Testis (tissue), 2 donors: ENCODE measurements at regions not wholly inside any gene's neighbourhood (a gene's known extent, or its start where the extent isn't known, plus 50 kb on each side); places are given as distances from the start of the nearest gene placed in this dataset.

Experiments used
- DNase-seq: peaks from one replicate; pipeline ENCODE4 v3.0.0-alpha.2; 2019
- H3K27ac ChIP-seq, 2 donors: fragments of 200-600 bp; sonication (generic); one replicate each; pipeline ENCODE4 v1.5.1; 2019
- H3K27me3 ChIP-seq: fragments of 200-600 bp; sonication (generic); one replicate; pipeline ENCODE4 v1.5.1; 2019
- H3K36me3 ChIP-seq: fragments of 200-600 bp; sonication (generic); one replicate; pipeline ENCODE4 v1.5.1; 2017; ENCODE audit warnings: low read depth; ENCODE audit errors: missing control alignments
- H3K4me1 ChIP-seq: fragments of 200-600 bp; sonication (generic); one replicate; pipeline ENCODE4 v1.5.1; 2019
- H3K4me3 ChIP-seq, 2 donors: fragments of 200-600 bp; sonication (generic); one replicate each; pipeline ENCODE4 v1.5.1; 2017 to 2019
- H3K9me3 ChIP-seq: fragments of 200-600 bp; sonication (generic); one replicate; pipeline ENCODE4 v1.5.1; 2017
- CTCF ChIP-seq, 3 experiments: fragments of 450-650 bp in 2 of 3; fragments of 200-600 bp in 1 of 3; sonication (generic) in 1 of 3; IDR thresholded peaks; one replicate each; pipeline ENCODE4 v1.5.1; 2016 to 2019; ENCODE audit warnings: antibody characterized with exemption in 3 of 3, mild to moderate bottlenecking in 2 of 3, moderate library complexity in 1 of 3
- POLR2A ChIP-seq: fragments of 450-650 bp; IDR thresholded peaks from one replicate; pipeline ENCODE4 v1.6.1; 2017; ENCODE audit warnings: antibody characterized with exemption, mild to moderate bottlenecking, moderate library complexity
- WGBS, 2 donors: methylation state at CpG; one replicate each; pipeline ENCODE4 v1.1.5; 2018; 5-methylcytosine and 5-hydroxymethylcytosine counted together
- intact Hi-C: fragments of 100-400 bp; cut with DNase I; formaldehyde crosslinking; loops from one replicate; pipeline ENCODE4 v1.15.1; 2023; ENCODE audit warnings: low total_unique reads

GRCh38 chr2:15827001-15827400 is 113.3 kb upstream of the MYCN start:
- no peak overlapping the region for H3K4me3 ChIP-seq
- H3K9me3 ChIP-seq = no peaks in the 10 kb centered on the region
- WGBS, 2 donors = 93 to 96% methylated on average over 4 of the region's 4 CpGs
- H3K27ac ChIP-seq = no peak overlapping the region
- no peaks in the 10 kb centered on the region for H3K4me1 ChIP-seq
- H3K27me3 ChIP-seq = no peaks in the 10 kb centered on the region
- DNase-seq = no peak
- TF ChIP-seq POLR2A (no peak), CTCF (IDR thresholded peaks at IDR 0.05) (no peak)
- intact Hi-C loops = no loop called here
- H3K36me3 ChIP-seq = no peaks in the 10 kb centered on the region

- no peak for TF ChIP-seq CTCF (IDR thresholded peaks at IDR 0.05)
- no peak for TF ChIP-seq POLR2A
- H3K9me3 ChIP-seq = no peaks in the 10 kb centered on the region
- DNase-seq = no peak
- 91 to 97% methylated on average over 5 of the region's 5 CpGs for WGBS, 2 donors
- intact Hi-C loops = no loop called here
- H3K4me3 ChIP-seq = no peak overlapping the region
- no peaks in the 10 kb centered on the region for H3K36me3 ChIP-seq
- H3K27ac ChIP-seq = no peak overlapping the region
- H3K4me1 ChIP-seq = no peaks in the 10 kb centered on the region
- no peaks in the 10 kb centered on the region for H3K27me3 ChIP-seq
Measured at GRCh38 chr2:15828576-15828975, 111.8 kb upstream of the MYCN start.

GRCh38 chr2:15829091-15829801 is 111.1 kb upstream of the MYCN start:
- Histone ChIP-seq H3K4me1 (no peaks in the 10 kb centered on the region), H3K36me3 (no peaks in the 10 kb centered on the region), H3K4me3 (no peak overlapping the region), H3K27me3 (no peaks in the 10 kb centered on the region), H3K9me3 (no peaks in the 10 kb centered on the region), H3K27ac (no peak overlapping the region)
- 89 to 92% methylated on average over 7 of the region's 7 CpGs for WGBS, 2 donors
- no peak for TF ChIP-seq CTCF (IDR thresholded peaks at IDR 0.05)
- no peak for TF ChIP-seq POLR2A
- DNase-seq = no peak
- intact Hi-C loops = no loop called here

GRCh38 chr2:15829985-15830384 is 110.4 kb upstream of the MYCN start:
- no peak for TF ChIP-seq POLR2A
- TF ChIP-seq CTCF (IDR thresholded peaks at IDR 0.05) = no peak
- Histone ChIP-seq H3K9me3 (no peaks in the 10 kb centered on the region), H3K36me3 (no peaks in the 10 kb centered on the region), H3K27me3 (no peaks in the 10 kb centered on the region), H3K4me1 (no peaks in the 10 kb centered on the region), H3K27ac (no peak overlapping the region), H3K4me3 (no peak overlapping the region)
- WGBS, 2 donors = 93 to 98% methylated on average over 2 of the region's 2 CpGs
- DNase-seq = no peak
- intact Hi-C loops = no loop called here

GRCh38 chr2:15830937-15831549 is 109.3 kb upstream of the MYCN start:
- H3K36me3 ChIP-seq = no peaks in the 10 kb centered on the region
- DNase-seq = no peak

More at GRCh38 chr2:15830937-15831549, 109.3 kb upstream of the MYCN start:
- no peak for TF ChIP-seq CTCF (IDR thresholded peaks at IDR 0.05)
- no peak for TF ChIP-seq POLR2A
- 83 to 85% methylated on average over 1 of the region's 1 CpG for WGBS, 2 donors
- intact Hi-C loops = no loop called here
- H3K27me3 ChIP-seq = no peaks in the 10 kb centered on the region
- no peak overlapping the region for H3K27ac ChIP-seq
- H3K4me1 ChIP-seq = no peaks in the 10 kb centered on the region
- no peaks in the 10 kb centered on the region for H3K9me3 ChIP-seq
- H3K4me3 ChIP-seq = no peak overlapping the region
